ENCODE measurements at regions not wholly inside any gene's neighbourhood (a gene's known extent, or its start where the extent isn't known, plus 50 kb on each side); places are given as distances from the start of the nearest gene placed in this dataset.

GRCh38 chr5:175285261-175285660, 158.7 kb downstream of the DRD1 start:
- no peak for DNase-seq (ENCODE audit: low spot score)

DNA sequence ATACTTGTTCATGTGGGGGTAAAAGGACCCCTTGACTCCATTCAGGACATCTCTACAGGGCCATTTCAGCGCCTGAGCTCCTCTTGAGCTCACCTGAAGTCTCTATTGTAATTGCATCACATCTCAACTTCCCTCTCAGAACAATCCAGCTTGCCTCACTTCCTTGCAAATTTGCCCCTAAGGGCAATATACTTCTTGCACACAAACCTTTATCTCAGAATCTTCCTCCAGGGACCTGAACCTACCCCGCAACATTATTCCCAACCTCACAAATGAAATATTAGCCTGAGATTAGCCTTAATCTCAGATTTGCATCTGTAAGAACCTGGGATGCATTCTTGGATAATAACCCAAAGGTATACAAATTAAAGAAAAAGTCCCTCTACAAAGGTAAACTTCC, 159.2 kb downstream of the DRD1 start:
- no peak for DNase-seq (ENCODE audit: low spot score)

- no peak for DNase-seq (ENCODE audit: low spot score)
These were observed 161.3 kb downstream of the DRD1 start for GRCh38 chr5:175282611-175283225.

DNA sequence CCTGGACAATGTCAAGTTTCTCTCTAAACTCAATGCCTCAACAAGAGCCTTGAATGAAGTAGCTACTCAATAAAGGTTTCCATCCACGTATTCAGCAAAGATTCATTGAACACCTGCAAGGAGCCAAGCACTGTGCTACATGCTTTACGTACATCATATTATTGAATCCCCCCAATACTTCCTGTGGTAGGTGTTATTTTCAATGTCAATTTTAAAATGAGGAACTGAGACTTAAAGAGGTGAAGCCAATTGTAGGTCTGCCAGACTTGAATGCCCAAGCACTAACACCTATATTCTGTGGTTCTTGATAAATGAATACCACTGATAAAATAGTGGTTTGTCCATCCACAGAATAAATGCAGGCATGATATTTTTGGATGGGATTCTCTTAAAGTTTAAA, 162.3 kb downstream of the DRD1 start:
- DNase-seq (ENCODE audit: low spot score) = no peak

- no peak for DNase-seq (ENCODE audit: low spot score)
These were observed 162.7 kb downstream of the DRD1 start for GRCh38 chr5:175281257-175281656.

DNA sequence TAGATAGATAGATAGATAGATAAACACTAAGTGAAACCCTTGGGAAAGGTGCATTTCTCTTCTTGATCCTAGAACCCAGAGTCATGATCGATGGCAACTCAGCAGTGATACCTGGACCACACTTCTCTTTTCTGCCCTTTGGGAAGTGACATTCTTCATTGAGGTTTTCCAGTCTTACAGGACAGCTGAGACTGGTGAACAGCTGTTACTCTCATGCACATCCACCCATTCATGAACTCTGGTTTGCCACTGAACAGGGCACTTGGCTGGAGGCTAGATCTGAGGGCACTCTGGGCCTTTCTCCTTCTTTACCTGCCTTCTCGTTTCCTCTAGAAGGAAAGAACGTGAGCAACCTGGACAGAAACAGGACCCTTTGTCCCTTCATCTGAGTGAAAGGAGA, 164.5 kb downstream of the DRD1 start:
- DNase-seq (ENCODE audit: low spot score) = no peak

DNA sequence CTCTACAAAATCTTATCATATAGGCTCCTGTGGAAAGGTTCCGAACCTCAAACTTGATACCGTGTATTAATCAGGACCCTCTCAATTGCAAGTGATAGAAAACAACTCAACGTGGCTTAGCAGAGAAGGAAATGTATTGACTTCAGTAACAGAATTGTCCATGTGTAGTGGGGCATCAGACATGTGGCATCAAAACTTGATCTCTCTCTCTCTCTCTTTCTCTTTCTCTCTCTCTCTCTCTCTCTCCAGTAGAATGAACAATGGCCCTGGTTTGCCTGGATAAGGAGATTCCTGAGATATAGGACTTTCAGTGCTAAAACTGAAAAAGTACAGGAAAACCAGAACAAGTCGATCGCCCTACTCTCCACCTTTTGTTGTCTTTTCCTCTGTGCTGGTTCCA, 168.2 kb downstream of the DRD1 start:
- DNase-seq (ENCODE audit: low spot score) = no peak

DNA sequence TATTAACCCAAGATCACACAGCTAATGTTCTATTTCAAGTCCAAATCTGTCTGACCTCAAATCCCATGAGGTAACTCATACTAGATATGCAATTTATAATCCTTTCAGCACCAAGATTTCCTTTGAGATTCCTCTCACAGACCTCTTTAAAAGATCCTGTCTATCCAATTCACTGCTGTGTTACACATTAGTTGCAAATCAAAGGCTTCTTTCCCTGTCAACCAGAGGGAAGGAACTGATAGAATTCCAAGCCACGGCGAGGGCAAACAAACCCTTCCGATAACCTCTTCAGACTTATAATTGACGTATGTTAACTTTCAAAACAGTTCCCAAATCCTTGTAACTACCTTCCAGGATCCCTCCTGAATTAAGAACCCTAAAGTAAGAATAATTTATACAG, 168.9 kb downstream of the DRD1 start:
- DNase-seq (ENCODE audit: low spot score) = no peak

GRCh38 chr5:175274171-175274570, 169.8 kb downstream of the DRD1 start:
- no peak for DNase-seq (ENCODE audit: low spot score)

DNA sequence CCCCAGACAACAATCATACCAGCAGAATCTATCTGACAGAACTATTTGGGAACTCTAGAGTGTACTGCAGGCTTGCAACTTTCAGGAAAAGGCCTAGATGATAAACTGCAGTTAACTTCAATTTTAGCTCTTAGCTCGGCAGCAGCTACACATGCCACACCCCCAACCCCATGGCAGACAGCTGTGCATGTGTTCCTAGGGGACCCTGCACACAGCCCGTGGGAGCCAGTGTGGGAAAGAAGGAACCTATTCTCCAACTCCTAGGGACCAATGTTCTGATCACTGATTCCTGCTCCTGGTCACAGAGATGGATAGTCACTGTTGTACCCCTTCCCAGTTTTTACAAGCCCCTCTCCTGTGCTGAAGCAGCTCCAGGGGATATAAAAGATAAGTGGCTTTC, 179.6 kb downstream of the DRD1 start:
- no peak for DNase-seq (ENCODE audit: low spot score)

GRCh38 chr5:175263776-175264175, 180.2 kb downstream of the DRD1 start:
- DNase-seq (ENCODE audit: low spot score) = no peak

- DNase-seq (ENCODE audit: low spot score) = no peak
These were observed 182.5 kb downstream of the DRD1 start for GRCh38 chr5:175261526-175261925.

DNA sequence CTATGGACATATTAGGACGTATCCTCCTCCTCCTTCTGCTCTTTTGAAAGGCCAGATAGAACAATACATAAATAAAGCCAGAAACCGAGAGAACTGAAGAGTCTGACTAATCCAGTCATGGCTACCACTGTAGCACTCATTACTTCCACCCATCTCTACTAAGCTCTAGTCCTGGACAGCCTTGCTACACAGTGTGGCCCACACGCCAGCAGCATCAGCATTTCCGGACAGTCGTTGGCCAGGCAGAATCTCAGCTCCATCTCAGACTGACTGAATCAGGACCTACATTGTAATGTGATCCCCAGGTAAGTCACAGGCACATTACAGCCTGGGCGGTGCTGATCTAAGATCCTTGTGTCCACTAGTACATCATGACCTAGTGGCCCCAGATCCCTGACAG, 182.9 kb downstream of the DRD1 start:
- no peak for DNase-seq (ENCODE audit: low spot score)

DNA sequence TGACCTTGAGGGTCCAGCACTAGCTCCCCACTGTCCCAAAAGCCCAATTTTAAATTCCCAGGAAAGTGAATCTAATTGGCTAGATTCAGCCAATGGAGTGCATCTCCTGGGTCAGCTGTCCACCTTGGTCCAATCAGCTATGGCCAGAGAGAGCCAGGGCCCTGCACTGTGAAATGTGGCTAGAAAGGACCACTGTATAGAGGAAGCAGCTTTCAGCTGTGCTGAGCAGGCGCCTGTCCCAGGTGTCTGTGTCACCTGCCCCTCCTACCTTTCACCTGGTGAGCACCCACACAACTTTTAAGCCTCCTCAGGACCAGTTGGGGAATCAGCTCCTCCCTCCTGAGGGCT, 186.2 kb downstream of the DRD1 start:
- DNase-seq (ENCODE audit: low spot score) = no peak

DNA sequence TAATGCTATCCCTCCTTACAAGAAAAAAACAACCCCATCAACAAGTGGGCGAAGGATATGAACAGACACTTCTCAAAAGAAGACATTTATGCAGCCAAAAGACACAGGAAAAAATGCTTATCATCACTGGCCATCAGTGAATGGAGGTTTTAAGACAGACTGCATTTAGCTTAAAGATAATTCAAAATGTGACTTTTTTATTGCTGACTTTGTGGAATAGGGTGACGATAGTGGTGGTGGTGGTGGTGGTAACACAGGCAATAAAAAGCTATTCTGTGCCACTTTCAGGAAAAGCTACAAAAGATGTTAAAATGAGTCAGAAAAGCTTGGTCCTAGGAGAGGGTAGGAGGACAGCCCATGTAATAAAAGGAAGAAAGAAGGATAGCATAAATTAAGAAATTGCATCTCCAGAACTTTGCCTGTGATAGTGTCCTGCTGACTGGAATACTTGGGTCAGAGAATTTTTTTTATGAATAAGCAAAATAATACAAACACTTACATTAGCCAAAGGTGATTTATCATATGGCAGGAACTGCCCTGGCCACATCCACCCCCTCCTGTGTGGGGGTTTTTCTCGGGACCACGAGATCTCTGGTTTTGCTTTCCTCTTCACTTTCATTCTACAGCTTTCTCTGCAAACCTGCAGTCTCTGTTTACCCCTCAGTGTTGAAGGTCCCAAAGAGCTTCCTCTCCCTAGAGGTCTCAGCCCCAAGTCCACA, 186.7 kb downstream of the DRD1 start:
- DNase-seq (ENCODE audit: low spot score) = no peak

DNA sequence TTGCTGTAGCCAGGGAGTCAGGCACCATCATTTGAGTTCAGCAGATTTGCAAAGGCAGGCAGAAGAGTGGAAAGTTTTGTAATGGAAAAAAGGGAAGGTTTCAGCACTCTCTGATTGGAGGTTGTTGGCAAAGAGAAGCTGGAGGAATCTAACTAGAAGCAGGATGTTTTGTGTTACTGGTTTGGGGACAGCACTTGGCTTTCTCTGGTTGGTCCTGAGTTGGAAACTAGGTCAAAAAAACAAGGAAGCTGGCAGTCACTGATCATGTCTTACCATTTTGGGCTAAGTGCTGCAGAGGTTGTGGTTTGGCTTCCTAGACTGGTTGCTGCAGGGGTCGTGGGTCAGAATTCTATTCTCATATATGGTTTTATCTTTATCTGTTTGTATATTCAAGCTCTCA, 189.8 kb downstream of the DRD1 start:
- DNase-seq (ENCODE audit: low spot score) = no peak

GRCh38 chr5:175253597-175253996, 190.4 kb downstream of the DRD1 start:
- DNase-seq (ENCODE audit: low spot score) = no peak

- DNase-seq (ENCODE audit: low spot score) = no peak
These were observed 191.7 kb downstream of the DRD1 start for GRCh38 chr5:175252234-175252805.

DNA sequence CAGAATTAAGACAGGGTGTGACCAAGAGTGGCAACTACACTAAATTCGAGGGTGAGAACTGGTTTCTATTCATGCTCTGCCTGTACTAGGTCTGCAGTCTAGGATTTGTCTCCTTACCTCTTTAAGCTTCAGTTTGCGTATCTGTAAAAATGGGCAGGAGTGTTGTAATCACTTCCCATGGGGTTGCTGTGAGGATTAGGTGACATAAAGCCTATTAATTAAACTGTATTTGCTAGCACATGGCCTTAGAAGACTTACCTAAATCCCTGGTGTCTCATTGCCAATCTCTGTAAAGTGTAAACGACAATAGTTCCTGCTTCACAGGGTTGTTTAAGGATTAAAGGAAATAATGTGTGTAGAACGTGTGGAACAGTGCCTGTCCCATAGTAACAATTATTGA, 193.6 kb downstream of the DRD1 start:
- DNase-seq (ENCODE audit: low spot score) = no peak

GRCh38 chr5:175248416-175248905, 195.5 kb downstream of the DRD1 start:
- no peak for DNase-seq (ENCODE audit: low spot score)

DNA sequence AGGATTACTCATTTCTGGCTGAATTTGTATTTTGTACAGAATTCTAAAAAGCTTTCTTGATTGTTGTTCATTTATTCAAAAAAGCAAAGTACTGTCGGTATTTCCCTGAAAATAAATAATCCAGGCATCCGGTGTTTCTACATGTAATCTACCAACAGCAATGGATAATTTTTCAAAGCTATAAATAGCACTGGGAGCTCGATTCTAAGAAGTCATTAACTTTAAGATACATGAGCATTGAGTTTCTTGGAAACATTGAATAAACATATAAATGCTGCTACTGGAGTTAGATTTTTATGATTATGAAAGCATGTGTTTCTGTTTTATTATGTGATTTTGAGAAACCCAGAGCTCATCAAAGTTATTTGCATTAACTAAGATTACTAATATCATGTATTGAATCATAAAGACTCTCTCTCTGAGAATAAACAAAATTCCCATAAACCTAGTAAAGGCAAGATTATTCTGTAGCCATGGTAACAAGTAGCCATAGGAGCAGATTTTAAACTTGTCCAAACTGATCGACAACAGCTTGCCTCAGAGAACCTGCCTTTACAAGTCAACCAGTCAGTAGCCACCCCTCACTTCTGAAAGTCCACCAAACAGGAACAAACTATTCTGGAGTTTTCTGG, 197.0 kb downstream of the DRD1 start:
- no peak for DNase-seq (ENCODE audit: low spot score)

DNA sequence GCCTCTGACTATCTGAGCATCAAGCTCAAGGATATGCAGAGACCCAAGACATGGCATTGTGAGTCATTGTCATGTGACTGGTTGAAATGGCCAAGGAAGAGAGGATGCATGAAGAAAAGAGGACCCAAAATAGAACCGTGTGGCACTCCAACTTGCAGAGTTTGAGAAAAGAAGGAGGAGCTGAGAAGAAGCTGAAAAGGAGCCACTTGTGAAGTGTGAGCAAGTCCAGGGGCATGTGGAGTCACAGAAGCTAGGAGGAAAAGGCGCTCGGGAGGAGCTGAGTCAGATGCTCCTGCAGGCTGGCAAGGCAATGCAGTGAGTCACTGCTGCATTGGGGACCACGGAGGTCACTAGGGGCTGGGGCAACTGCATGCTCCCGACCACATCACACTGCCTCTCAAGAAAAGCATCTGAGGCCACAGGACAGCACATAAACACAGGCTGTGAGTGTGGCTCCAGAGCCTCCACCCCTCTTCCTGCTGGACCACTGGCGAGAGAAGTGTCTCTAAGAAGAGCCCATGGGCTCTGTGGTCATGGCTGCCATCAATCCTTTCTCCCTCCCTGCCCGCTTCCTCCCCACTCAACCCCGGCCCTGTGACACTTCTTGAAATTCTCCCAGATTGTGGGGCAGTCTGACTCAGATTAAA, 197.6 kb downstream of the DRD1 start:
- no peak for DNase-seq (ENCODE audit: low spot score)

DNA sequence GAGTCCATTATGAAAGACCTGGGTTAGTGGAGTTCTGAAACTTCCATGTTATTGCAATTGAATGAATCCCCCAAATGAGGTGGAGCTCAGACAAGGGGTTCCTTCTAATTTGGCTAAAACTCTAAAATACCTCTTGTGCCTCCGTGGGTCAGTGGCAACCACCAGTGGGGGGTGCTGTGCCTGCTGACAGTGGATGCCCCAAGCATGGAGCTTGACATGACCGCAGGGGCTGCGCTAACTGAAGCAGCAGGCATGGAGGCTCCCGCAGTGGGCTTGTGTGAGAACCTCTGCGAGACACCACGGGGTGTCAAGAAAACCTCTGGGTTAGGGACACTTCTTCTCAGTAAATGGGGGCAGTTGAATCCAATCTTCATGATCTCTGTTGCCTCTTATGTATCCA, 200.5 kb downstream of the DRD1 start:
- no peak for DNase-seq (ENCODE audit: low spot score)

Measured in left forelimb (tissue), 1 donor.